Neuronal stem cell (in vitro differentiated cells): ENCODE measurements at regions not wholly inside any gene's neighbourhood (a gene's known extent, or its start where the extent isn't known, plus 50 kb on each side); places are given as distances from the start of the nearest gene placed in this dataset.
A peak's percentile ranks its signal among the peaks of the same experiment; 100 is the strongest.

Experiments
- DNase-seq: peaks from one replicate; pipeline ENCODE4 v3.0.0-alpha.2; 2013; ENCODE audit warnings: low spot score
- H2AFZ ChIP-seq: one replicate; pipeline ENCODE4 v1.6.1; 2013; ENCODE audit warnings: mild to moderate bottlenecking, low read length, inconsistent platforms
- H2AK5ac ChIP-seq: 2 replicates; pipeline ENCODE4 v1.6.1; 2013; ENCODE audit warnings: low read depth, mild to moderate bottlenecking, inconsistent platforms, low read length, moderate library complexity, mixed read lengths
- H2BK120ac ChIP-seq: 2 replicates; pipeline ENCODE4 v1.6.1; 2013; ENCODE audit warnings: low read depth, mild to moderate bottlenecking, inconsistent platforms, low read length, moderate library complexity, mixed read lengths
- H2BK12ac ChIP-seq: one replicate; pipeline ENCODE4 v1.6.1; 2013; ENCODE audit warnings: low read length, inconsistent platforms
- H2BK15ac ChIP-seq: 2 replicates; pipeline ENCODE4 v1.6.1; 2013; ENCODE audit warnings: mild to moderate bottlenecking, low read length, inconsistent platforms, mixed read lengths
- H2BK5ac ChIP-seq: one replicate; pipeline ENCODE4 v1.6.1; 2013; ENCODE audit warnings: inconsistent platforms, mild to moderate bottlenecking, low read length, moderate library complexity
- H3K14ac ChIP-seq: one replicate; pipeline ENCODE4 v1.6.1; 2013; ENCODE audit warnings: low read length, inconsistent platforms
- H3K18ac ChIP-seq: 2 replicates; pipeline ENCODE4 v1.6.1; 2013; ENCODE audit warnings: low read length, inconsistent platforms
- H3K23ac ChIP-seq: 2 replicates; pipeline ENCODE4 v1.6.1; 2013; ENCODE audit warnings: low read depth, mild to moderate bottlenecking, mixed read lengths, low read length, inconsistent platforms; ENCODE audit not compliant: poor library complexity
- H3K27ac ChIP-seq: replicated peaks from 3 replicates; pipeline ENCODE4 v1.5.1; 2013; ENCODE audit warnings: low read length, inconsistent platforms
- H3K27me3 ChIP-seq, 3 experiments: 2 replicates each; pipeline ENCODE4 v1.6.1; 2013; ENCODE audit warnings: low read length in 3 of 3, mild to moderate bottlenecking in 2 of 3, inconsistent platforms in 1 of 3, low read depth in 1 of 3, mixed read lengths in 1 of 3, moderate library complexity in 1 of 3; ENCODE audit not compliant: control insufficient read depth in 3 of 3, insufficient read depth in 3 of 3
- H3K36me3 ChIP-seq, 2 donors: replicated peaks in 1 of 2; 2 replicates each; pipeline ENCODE4 v1.6.1; 2013; ENCODE audit warnings: low read length in 2 of 2; ENCODE audit not compliant: control insufficient read depth in 2 of 2, insufficient read depth in 2 of 2
- H3K4ac ChIP-seq: 2 replicates; pipeline ENCODE4 v1.6.1; 2013; ENCODE audit warnings: inconsistent platforms, mild to moderate bottlenecking, low read length, moderate library complexity
- H3K4me1 ChIP-seq, 2 donors: 1 replicate in 1 of 2; 2 replicates in 1 of 2; pipeline ENCODE4 v1.6.1; 2013; ENCODE audit warnings: low read length in 2 of 2, low read depth in 1 of 2; ENCODE audit not compliant: control insufficient read depth in 2 of 2, insufficient read depth in 1 of 2
- H3K4me2 ChIP-seq: one replicate; pipeline ENCODE4 v1.6.1; 2013; ENCODE audit warnings: mild to moderate bottlenecking, low read length, inconsistent platforms; ENCODE audit not compliant: insufficient read depth, poor library complexity, severe bottlenecking
- H3K4me3 ChIP-seq, 2 donors: 2 replicates each; pipeline ENCODE4 v1.5.1; 2013; ENCODE audit warnings: low read length in 2 of 2, mild to moderate bottlenecking in 2 of 2, inconsistent platforms in 1 of 2, moderate library complexity in 1 of 2
- H3K79me1 ChIP-seq: one replicate; pipeline ENCODE4 v1.6.1; 2013; ENCODE audit warnings: low read depth, mild to moderate bottlenecking, inconsistent platforms, low read length, moderate library complexity
- H3K9ac ChIP-seq: one replicate; pipeline ENCODE4 v1.6.1; 2013; ENCODE audit warnings: mild to moderate bottlenecking, low read depth, low read length, inconsistent platforms; ENCODE audit not compliant: poor library complexity
- H3K9me3 ChIP-seq, 2 donors: replicated peaks in 1 of 2; 2 replicates each; pipeline versions ENCODE3 to v1.6.1; 2013; ENCODE audit warnings: low read length in 2 of 2, mild to moderate bottlenecking in 2 of 2, inconsistent platforms in 1 of 2, low read depth in 1 of 2, mixed read lengths in 1 of 2, moderate library complexity in 1 of 2; ENCODE audit not compliant: control insufficient read depth in 2 of 2, insufficient read depth in 1 of 2
- H4K8ac ChIP-seq: one replicate; pipeline ENCODE4 v1.6.1; 2013; ENCODE audit warnings: low read depth, mild to moderate bottlenecking, inconsistent platforms, low read length, moderate library complexity
- H4K91ac ChIP-seq: one replicate; pipeline ENCODE4 v1.6.1; 2013; ENCODE audit warnings: low read length, low read depth, mild to moderate bottlenecking, inconsistent platforms; ENCODE audit not compliant: poor library complexity
- WGBS, 2 donors: extraction: QIAGEN DNeasy Blood & Tissue Kit; methylation state at CpG; one replicate each; pipeline ENCODE4 v1.1.7; 2013; ENCODE audit warnings: missing lambda C conversion rate in 2 of 2, mixed read lengths in 1 of 2; ENCODE audit not compliant: insufficient read length in 2 of 2, insufficient replicate concordance in 1 of 2; ENCODE audit errors: extremely low coverage in 2 of 2; 5-methylcytosine and 5-hydroxymethylcytosine counted together

DNA sequence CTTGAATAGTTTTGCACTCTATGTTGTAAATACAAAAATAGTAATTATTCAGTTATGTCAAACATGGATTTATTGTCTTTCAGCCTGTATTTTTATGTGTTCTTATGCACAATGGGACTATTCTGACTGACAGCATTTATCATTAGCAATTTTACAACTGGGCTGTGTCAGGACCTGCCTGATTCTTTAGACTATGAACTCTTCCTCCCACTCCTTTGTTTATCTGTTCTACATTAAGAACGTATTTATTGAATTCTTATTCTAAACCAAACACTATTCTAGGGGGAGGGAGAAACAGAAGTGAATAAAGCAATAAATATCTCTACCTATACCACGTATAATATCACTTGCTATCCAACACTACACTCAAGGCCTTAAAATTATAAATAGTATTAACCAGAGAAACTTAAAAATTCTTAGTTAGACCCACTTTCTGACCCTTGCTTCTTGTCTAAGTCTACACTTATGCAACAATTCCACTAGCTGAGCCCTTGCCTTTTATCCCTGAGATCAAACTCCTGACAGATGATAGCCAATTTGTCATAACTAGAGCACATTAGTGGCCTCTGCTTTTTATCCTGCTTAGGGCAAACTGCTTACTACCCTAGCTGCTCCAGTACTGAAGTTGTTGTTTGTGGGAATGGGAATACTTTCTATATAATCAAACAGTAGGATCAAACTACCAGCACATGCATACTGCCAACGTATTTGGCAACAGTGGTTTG, 494.3 kb downstream of the BRINP3 start:
- H3K9ac ChIP-seq: no peak overlapping the region
- no peak overlapping the region for H2BK5ac ChIP-seq
- H3K23ac ChIP-seq: no peak overlapping the region
- no peak overlapping the region for H3K4ac ChIP-seq
- H3K79me1 ChIP-seq: no peaks in the 10 kb centered on the region
- no peaks in the 10 kb centered on the region for H3K4me1 ChIP-seq
- H3K27me3 ChIP-seq: no peaks in the 10 kb centered on the region
- H3K4me2 ChIP-seq: no peak overlapping the region
- no CpG with 5 or more reads among the region's 3 CpGs for WGBS, 2 donors
- H3K18ac ChIP-seq: no peak overlapping the region
- H2BK12ac ChIP-seq: no peak overlapping the region
- H2AK5ac ChIP-seq: no peak overlapping the region
- no peak overlapping the region for H4K8ac ChIP-seq
- no peak overlapping the region for H3K4me3 ChIP-seq
- no peak overlapping the region for H2BK15ac ChIP-seq
- no peak overlapping the region for H2AFZ ChIP-seq
- no peaks in the 10 kb centered on the region for H3K9me3 ChIP-seq
- H4K91ac ChIP-seq: no peak overlapping the region
- H3K36me3 ChIP-seq: no peaks in the 10 kb centered on the region
- no peak overlapping the region for H3K14ac ChIP-seq
- H3K27ac ChIP-seq: no peak overlapping the region
- no peak overlapping the region for H2BK120ac ChIP-seq
- no peak for DNase-seq

- Histone ChIP-seq H3K18ac (no peak overlapping the region), H2BK12ac (no peak overlapping the region), H2BK120ac (no peak overlapping the region), H2BK15ac (no peak overlapping the region), H3K4me1 (no peaks in the 10 kb centered on the region), H2AFZ (no peak overlapping the region), H3K27me3 (no peaks in the 10 kb centered on the region), H4K91ac (no peak overlapping the region), H2BK5ac (no peak overlapping the region), H3K79me1 (no peaks in the 10 kb centered on the region), H3K23ac (no peak overlapping the region), H4K8ac (no peak overlapping the region), H3K9me3 (no peaks in the 10 kb centered on the region), H3K9ac (no peak overlapping the region), H3K4me2 (no peak overlapping the region), H3K4ac (no peak overlapping the region), H3K27ac (no peak overlapping the region), H3K36me3 (no peaks in the 10 kb centered on the region), H3K14ac (no peak overlapping the region), H2AK5ac (no peak overlapping the region), H3K4me3 (no peak overlapping the region)
- no peak for DNase-seq
Measured at GRCh38 chr1:189986516-189986915, 491.1 kb downstream of the BRINP3 start.

- Histone ChIP-seq H3K23ac (no peak overlapping the region), H3K36me3 (no peaks in the 10 kb centered on the region), H3K4ac (no peak overlapping the region), H2BK12ac (no peak overlapping the region), H4K8ac (no peak overlapping the region), H3K79me1 (no peaks in the 10 kb centered on the region), H3K4me2 (no peak overlapping the region), H3K9me3 (no peaks in the 10 kb centered on the region), H3K27me3 (no peaks in the 10 kb centered on the region), H2BK15ac (no peak overlapping the region), H3K14ac (no peak overlapping the region), H3K18ac (no peak overlapping the region), H3K4me3 (no peak overlapping the region), H2AK5ac (no peak overlapping the region), H2BK5ac (no peak overlapping the region), H3K9ac (no peak overlapping the region), H3K27ac (no peak overlapping the region), H2BK120ac (no peak overlapping the region), H4K91ac (no peak overlapping the region), H2AFZ (no peak overlapping the region), H3K4me1 (no peaks in the 10 kb centered on the region)
- DNase-seq: no peak
- WGBS, 2 donors: no CpG with 5 or more reads among the region's 2 CpGs
Measured at GRCh38 chr1:189987509-189987908, 490.2 kb downstream of the BRINP3 start.

DNA sequence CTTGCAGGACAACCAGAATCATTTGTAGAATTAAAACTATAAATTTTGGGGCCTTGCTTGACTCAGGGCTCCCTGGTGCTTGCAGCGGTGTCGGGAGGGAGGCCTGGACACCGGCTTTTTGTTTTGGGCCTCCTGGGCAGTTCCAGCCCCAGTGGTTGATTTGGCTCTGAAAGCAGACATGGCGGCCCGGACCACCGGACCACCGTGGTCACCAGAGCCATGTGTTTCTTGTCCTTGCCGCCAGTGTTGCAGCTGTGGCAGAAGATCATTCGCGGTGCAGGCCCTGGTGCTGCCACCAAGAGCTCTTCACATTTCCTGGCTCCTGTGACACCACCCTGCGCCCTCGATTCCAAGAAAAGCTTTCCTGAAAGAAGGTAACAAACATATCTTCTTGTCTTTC, 484.8 kb downstream of the BRINP3 start:
- Histone ChIP-seq H3K4me3 (no peak overlapping the region), H3K27ac (no peak overlapping the region), H3K4me1 (no peaks in the 10 kb centered on the region), H2AFZ (peak overlapping the region; percentile 29), H2BK120ac (no peak overlapping the region), H4K91ac (no peak overlapping the region), H3K36me3 (no peaks in the 10 kb centered on the region), H3K9ac (no peak overlapping the region), H3K14ac (no peak overlapping the region), H2BK15ac (no peak overlapping the region), H3K23ac (no peak overlapping the region), H2AK5ac (no peak overlapping the region), H3K18ac (no peak overlapping the region), H3K79me1 (no peaks in the 10 kb centered on the region), H3K4ac (no peak overlapping the region), H3K27me3 (no peaks in the 10 kb centered on the region), H3K9me3 (peaks cover 3 to 4% of the 10 kb centered on the region in 2 donors), H4K8ac (no peak overlapping the region), H3K4me2 (no peak overlapping the region), H2BK5ac (no peak overlapping the region), H2BK12ac (no peak overlapping the region)
- WGBS, 2 donors: no CpG with 5 or more reads among the region's 12 CpGs
- no peak for DNase-seq
